Omental fat pad (tissue), 3 donors: ENCODE measurements at regions not wholly inside any gene's neighbourhood (a gene's known extent, or its start where the extent isn't known, plus 50 kb on each side); places are given as distances from the start of the nearest gene placed in this dataset.

Experiments
- ATAC-seq: fragments of 150-250 bp; one replicate; pipeline ENCODE4 v1.9.1; 2016; ENCODE audit warnings: mild to moderate bottlenecking, moderate library complexity; ENCODE audit not compliant: low FRiP score
- DNase-seq: peaks from one replicate; pipeline ENCODE4 v3.0.0-alpha.2; 2019; ENCODE audit warnings: low spot score
- CTCF ChIP-seq, 3 donors: fragments of 450-650 bp; IDR thresholded peaks; one replicate each; pipeline ENCODE4 v1.5.1; 2016 to 2017; ENCODE audit warnings: antibody characterized with exemption in 3 of 3, mild to moderate bottlenecking in 3 of 3, moderate library complexity in 2 of 3

- TF ChIP-seq CTCF (IDR thresholded peaks at IDR 0.05), result no peak
- DNase-seq (no peak), ATAC-seq (no peak)
Measured at GRCh38 chr2:16165518-16166326, 225.4 kb downstream of the MYCN start.

GRCh38 chr2:16162491-16163040, 222.2 kb downstream of the MYCN start:
- no peak for TF ChIP-seq CTCF (IDR thresholded peaks at IDR 0.05)
- ATAC-seq (no peak), DNase-seq (no peak)

- ATAC-seq, result no peak
- no peak for DNase-seq
- no peak for TF ChIP-seq CTCF (IDR thresholded peaks at IDR 0.05)
Measured at GRCh38 chr2:16161768-16162490, 221.6 kb downstream of the MYCN start.

- TF ChIP-seq CTCF (IDR thresholded peaks at IDR 0.05), result no peak
- ATAC-seq (no peak), DNase-seq (no peak)
Measured at GRCh38 chr2:16161085-16161565, 220.8 kb downstream of the MYCN start.

- no peak for ATAC-seq
- no peak for TF ChIP-seq CTCF (IDR thresholded peaks at IDR 0.05)
- no peak for DNase-seq
Measured at GRCh38 chr2:16160281-16161084, 220.1 kb downstream of the MYCN start.

GRCh38 chr2:16156411-16156810, 216.1 kb downstream of the MYCN start:
- ATAC-seq (no peak), DNase-seq (no peak)
- TF ChIP-seq CTCF (IDR thresholded peaks at IDR 0.05), result no peak
